Smooth muscle cell (in vitro differentiated cells): ENCODE measurements at regions not wholly inside any gene's neighbourhood (a gene's known extent, or its start where the extent isn't known, plus 50 kb on each side); places are given as distances from the start of the nearest gene placed in this dataset.
A peak's percentile ranks its signal among the peaks of the same experiment; 100 is the strongest.

Experiments used
- DNase-seq: peaks from one replicate; lab custom pipeline; 2025; ENCODE audit not compliant: unreplicated experiment; lab: John Stamatoyannopoulos, UW
- H2AFZ ChIP-seq: fragments of 200-600 bp; sonication (generic); 2 replicates; pipeline ENCODE4 v1.6.0; 2016; ENCODE audit warnings: antibody characterized with exemption, low read depth, mild to moderate bottlenecking
- H3F3A ChIP-seq: fragments of 200-600 bp; sonication (generic); 2 replicates; pipeline ENCODE4 v1.6.0; 2017; ENCODE audit warnings: antibody characterized with exemption, low read depth
- H3K27ac ChIP-seq: fragments of 200-600 bp; sonication (generic); 2 replicates; pipeline ENCODE4 v1.5.1; 2016; ENCODE audit warnings: low read depth, mild to moderate bottlenecking
- H3K27me3 ChIP-seq: fragments of 200-600 bp; sonication (generic); 2 replicates; pipeline ENCODE4 v1.6.1; 2016; ENCODE audit warnings: low read depth, mild to moderate bottlenecking
- H3K36me3 ChIP-seq: fragments of 200-600 bp; sonication (generic); 2 replicates; pipeline ENCODE4 v1.5.1; 2016; ENCODE audit warnings: low read depth
- H3K4me1 ChIP-seq: fragments of 200-600 bp; sonication (generic); 2 replicates; pipeline ENCODE4 v1.5.1; 2016; ENCODE audit warnings: low read depth
- H3K4me2 ChIP-seq: fragments of 200-600 bp; sonication (generic); 2 replicates; pipeline ENCODE4 v1.6.0; 2016; ENCODE audit warnings: mild to moderate bottlenecking
- H3K4me3 ChIP-seq: fragments of 200-600 bp; sonication (generic); 2 replicates; pipeline ENCODE4 v1.5.1; 2016; ENCODE audit warnings: mild to moderate bottlenecking
- H3K79me2 ChIP-seq: fragments of 200-600 bp; sonication (generic); 2 replicates; pipeline ENCODE4 v1.6.0; 2016; ENCODE audit warnings: low read depth, mild to moderate bottlenecking
- H3K9ac ChIP-seq: fragments of 200-600 bp; sonication (generic); 2 replicates; pipeline ENCODE4 v1.6.0; 2016; ENCODE audit warnings: low read depth
- H3K9me3 ChIP-seq: fragments of 200-600 bp; sonication (generic); replicated peaks from 2 replicates; pipeline ENCODE4 v1.5.1; 2016; ENCODE audit warnings: low read depth
- H4K20me1 ChIP-seq: fragments of 200-600 bp; sonication (generic); 2 replicates; pipeline ENCODE4 v1.6.0; 2016; ENCODE audit warnings: low read depth
- CTCF ChIP-seq: fragments of 200-600 bp; sonication (generic); IDR thresholded peaks from 2 replicates; pipeline ENCODE4 v1.5.1; 2017; ENCODE audit warnings: borderline replicate concordance, mild to moderate bottlenecking, antibody characterized with exemption; ENCODE audit not compliant: insufficient read depth, poor library complexity, severe bottlenecking
- WGBS: methylation state at CpG from one replicate; pipeline ENCODE4 v1.1.7; 2016; ENCODE audit warnings: low lambda C conversion rate; 5-methylcytosine and 5-hydroxymethylcytosine counted together

- DNase-seq: no peak
- Histone ChIP-seq H3K4me3 (no peak overlapping the region), H3K9me3 (no peaks in the 10 kb centered on the region), H3K4me2 (no peak overlapping the region), H3K79me2 (no peaks in the 10 kb centered on the region), H3K9ac (no peak overlapping the region), H3K4me1 (no peaks in the 10 kb centered on the region), H3K27me3 (no peaks in the 10 kb centered on the region), H4K20me1 (no peaks in the 10 kb centered on the region), H3F3A (no peaks in the 10 kb centered on the region), H3K27ac (peak overlapping the region; percentile 60), H2AFZ (no peak overlapping the region), H3K36me3 (no peaks in the 10 kb centered on the region)
- WGBS: 64% methylated on average over 4 of the region's 4 CpGs
- TF ChIP-seq CTCF: no peak
Observed at GRCh38 chr13:105990256-105990958, 545.1 kb downstream of the EFNB2 start.

- Histone ChIP-seq H2AFZ (no peak overlapping the region), H4K20me1 (no peaks in the 10 kb centered on the region), H3K36me3 (no peaks in the 10 kb centered on the region), H3K79me2 (no peaks in the 10 kb centered on the region), H3K9ac (no peak overlapping the region), H3K9me3 (no peaks in the 10 kb centered on the region), H3K4me1 (no peaks in the 10 kb centered on the region), H3K4me3 (no peak overlapping the region), H3K4me2 (no peak overlapping the region), H3K27ac (no peak overlapping the region), H3F3A (no peaks in the 10 kb centered on the region), H3K27me3 (no peaks in the 10 kb centered on the region)
- no peak for DNase-seq
- TF ChIP-seq CTCF: no peak
- WGBS: 93% methylated on average over 11 of the region's 11 CpGs
Observed at GRCh38 chr13:105984646-105985045, 550.8 kb downstream of the EFNB2 start.

GRCh38 chr13:105984236-105984635 is 551.2 kb downstream of the EFNB2 start:
- H2AFZ ChIP-seq: no peak overlapping the region
- no peak overlapping the region for H3K27ac ChIP-seq
- no peaks in the 10 kb centered on the region for H3F3A ChIP-seq
- no peak for TF ChIP-seq CTCF
- 95% methylated on average over 3 of the region's 3 CpGs for WGBS
- H3K27me3 ChIP-seq: no peaks in the 10 kb centered on the region
- H3K4me3 ChIP-seq: no peak overlapping the region
- no peaks in the 10 kb centered on the region for H3K9me3 ChIP-seq
- no peaks in the 10 kb centered on the region for H4K20me1 ChIP-seq
- no peak overlapping the region for H3K9ac ChIP-seq
- no peaks in the 10 kb centered on the region for H3K79me2 ChIP-seq
- no peaks in the 10 kb centered on the region for H3K4me1 ChIP-seq
- H3K36me3 ChIP-seq: no peaks in the 10 kb centered on the region
- no peak overlapping the region for H3K4me2 ChIP-seq
- no peak for DNase-seq

- no peaks in the 10 kb centered on the region for H3K4me1 ChIP-seq
- no peaks in the 10 kb centered on the region for H3K79me2 ChIP-seq
- H3K9me3 ChIP-seq: no peaks in the 10 kb centered on the region
- 70% methylated on average over 11 of the region's 11 CpGs for WGBS
- DNase-seq: no peak
- TF ChIP-seq CTCF: no peak
- no peak overlapping the region for H3K9ac ChIP-seq
- no peaks in the 10 kb centered on the region for H4K20me1 ChIP-seq
- no peaks in the 10 kb centered on the region for H3F3A ChIP-seq
- no peak overlapping the region for H3K4me3 ChIP-seq
- H3K4me2 ChIP-seq: no peak overlapping the region
- no peaks in the 10 kb centered on the region for H3K27me3 ChIP-seq
- no peaks in the 10 kb centered on the region for H3K36me3 ChIP-seq
- no peak overlapping the region for H2AFZ ChIP-seq
- H3K27ac ChIP-seq: no peak overlapping the region
Observed at GRCh38 chr13:105982219-105982930, 553.1 kb downstream of the EFNB2 start.
